DOHH2 (cell line): ENCODE measurements at regions not wholly inside any gene's neighbourhood (a gene's known extent, or its start where the extent isn't known, plus 50 kb on each side); places are given as distances from the start of the nearest gene placed in this dataset.

ENCODE experiments used
- EZH2phosphoT487 ChIP-seq: fragments of 200-600 bp; sonication (generic); IDR thresholded peaks from 2 replicates; pipeline ENCODE4 v1.6.1; 2017; ENCODE audit warnings: borderline replicate concordance, mild to moderate bottlenecking, antibody characterized with exemption, low read length, moderate library complexity, mixed read lengths
- TF ChIP-seq, protein P1 (sequence below): fragments of 200-600 bp; sonication (generic); IDR thresholded peaks from one replicate; pipeline ENCODE4 v1.5.1; 2014; ENCODE audit warnings: antibody characterized with exemption, mild to moderate bottlenecking, low read depth, low read length; ENCODE audit not compliant: poor library complexity, severe bottlenecking

DNA sequence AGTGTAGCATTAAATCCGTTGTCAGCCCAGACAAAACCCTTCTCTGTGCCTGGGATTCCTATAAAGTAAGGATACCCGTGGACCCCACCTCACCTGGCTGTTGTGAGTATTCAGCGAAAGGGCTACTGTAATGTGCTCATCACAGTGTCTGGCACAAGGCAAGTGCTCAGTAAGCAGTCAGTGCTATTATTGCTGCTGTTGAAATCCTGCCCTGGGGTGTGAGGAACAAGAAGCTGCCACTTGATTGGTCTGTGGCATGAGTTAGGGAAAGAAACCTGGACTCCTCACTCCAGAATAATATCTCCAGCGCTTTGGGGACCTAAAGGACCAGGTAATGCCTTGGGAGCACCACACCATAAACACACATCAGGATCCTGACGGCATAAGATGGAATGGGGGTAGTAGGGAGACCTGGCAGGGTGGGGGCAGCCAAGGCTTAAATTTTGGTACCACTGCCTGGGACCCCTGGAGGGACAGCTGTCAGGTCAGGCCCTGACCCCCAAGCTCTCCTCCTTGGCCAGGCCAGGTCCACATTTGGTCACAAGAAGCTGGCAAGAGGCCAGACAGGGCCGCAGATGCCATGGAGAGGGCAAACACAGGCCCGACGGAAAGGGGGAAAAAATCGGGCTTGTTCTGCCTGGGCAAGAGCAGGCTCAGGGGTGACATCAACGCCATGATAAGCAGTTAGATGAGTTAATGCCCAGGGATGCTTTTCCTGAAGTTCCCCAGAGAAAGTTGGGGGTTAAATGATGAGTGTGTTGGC lies 66.5 kb downstream of the MRPL14 start:
- TF ChIP-seq, protein P1, sequence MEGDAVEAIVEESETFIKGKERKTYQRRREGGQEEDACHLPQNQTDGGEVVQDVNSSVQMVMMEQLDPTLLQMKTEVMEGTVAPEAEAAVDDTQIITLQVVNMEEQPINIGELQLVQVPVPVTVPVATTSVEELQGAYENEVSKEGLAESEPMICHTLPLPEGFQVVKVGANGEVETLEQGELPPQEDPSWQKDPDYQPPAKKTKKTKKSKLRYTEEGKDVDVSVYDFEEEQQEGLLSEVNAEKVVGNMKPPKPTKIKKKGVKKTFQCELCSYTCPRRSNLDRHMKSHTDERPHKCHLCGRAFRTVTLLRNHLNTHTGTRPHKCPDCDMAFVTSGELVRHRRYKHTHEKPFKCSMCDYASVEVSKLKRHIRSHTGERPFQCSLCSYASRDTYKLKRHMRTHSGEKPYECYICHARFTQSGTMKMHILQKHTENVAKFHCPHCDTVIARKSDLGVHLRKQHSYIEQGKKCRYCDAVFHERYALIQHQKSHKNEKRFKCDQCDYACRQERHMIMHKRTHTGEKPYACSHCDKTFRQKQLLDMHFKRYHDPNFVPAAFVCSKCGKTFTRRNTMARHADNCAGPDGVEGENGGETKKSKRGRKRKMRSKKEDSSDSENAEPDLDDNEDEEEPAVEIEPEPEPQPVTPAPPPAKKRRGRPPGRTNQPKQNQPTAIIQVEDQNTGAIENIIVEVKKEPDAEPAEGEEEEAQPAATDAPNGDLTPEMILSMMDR: no peak
- no peak for TF ChIP-seq EZH2phosphoT487
